ENCODE measurements at regions not wholly inside any gene's neighbourhood (a gene's known extent, or its start where the extent isn't known, plus 50 kb on each side); places are given as distances from the start of the nearest gene placed in this dataset.

DNA sequence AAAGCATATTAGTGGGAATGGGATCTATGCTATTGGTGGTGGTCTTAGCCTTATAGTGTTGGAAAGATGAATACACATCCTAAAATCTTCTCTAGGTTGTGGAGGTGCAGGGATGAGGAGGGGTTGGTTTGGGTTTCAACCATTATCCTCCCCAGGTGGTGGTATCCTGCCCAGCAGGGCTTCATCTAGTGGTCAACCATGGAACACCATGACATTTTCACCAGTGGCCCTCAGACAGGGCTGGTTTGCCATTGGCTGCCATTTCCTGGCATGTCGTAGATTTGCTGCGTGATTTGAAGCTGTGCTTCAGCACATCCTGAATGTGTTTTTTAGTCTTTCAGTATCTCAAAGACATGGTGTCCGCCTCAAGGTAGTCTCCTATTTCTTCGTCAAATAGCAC lies 391.2 kb upstream of the HNRNPA3 start:
- FAIRE-seq, result no peak

DNA sequence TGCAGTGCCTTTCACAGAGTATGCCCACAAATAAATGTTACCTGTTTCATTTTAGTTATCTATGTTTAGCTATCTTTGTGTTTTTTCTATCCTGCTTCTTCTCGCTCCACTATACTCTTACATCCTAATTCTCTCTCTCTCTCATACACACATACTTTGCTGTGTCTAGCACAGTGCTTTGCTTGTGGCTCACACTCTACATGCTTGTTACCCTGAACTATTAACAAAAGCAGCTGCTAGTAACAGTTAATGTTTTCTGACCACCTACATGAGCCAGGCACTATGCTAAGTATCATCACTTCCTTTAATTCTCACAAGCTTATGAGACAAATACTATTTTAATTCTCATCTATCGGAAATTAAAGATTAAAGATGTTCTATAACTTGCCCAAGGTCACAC lies 390.5 kb upstream of the HNRNPA3 start:
- no peak overlapping the region for H3K4me3 ChIP-seq (ENCODE audit: low read length in 3 of 3)
- no peaks in the 10 kb centered on the region for H3K36me3 ChIP-seq (ENCODE audit: control insufficient read depth in 2 of 3, insufficient read depth in 3 of 3, low read length in 3 of 3)
- no peak overlapping the region for H3K9ac ChIP-seq (ENCODE audit: low read length in 3 of 3)
- no peak overlapping the region for H3K27ac ChIP-seq (ENCODE audit: low read depth in 2 of 2, low read length in 2 of 2)
- DNase-seq, result no peak
- H3K9me3 ChIP-seq (ENCODE audit: control insufficient read depth in 2 of 3, insufficient read depth in 1 of 3, low read length in 3 of 3), result no peaks in the 10 kb centered on the region
- intact Hi-C loops (cut with DNase I), result no loop called here
- no peaks in the 10 kb centered on the region for H3K27me3 ChIP-seq (ENCODE audit: control insufficient read depth, insufficient read depth, low read length)
- TF ChIP-seq, protein P1, sequence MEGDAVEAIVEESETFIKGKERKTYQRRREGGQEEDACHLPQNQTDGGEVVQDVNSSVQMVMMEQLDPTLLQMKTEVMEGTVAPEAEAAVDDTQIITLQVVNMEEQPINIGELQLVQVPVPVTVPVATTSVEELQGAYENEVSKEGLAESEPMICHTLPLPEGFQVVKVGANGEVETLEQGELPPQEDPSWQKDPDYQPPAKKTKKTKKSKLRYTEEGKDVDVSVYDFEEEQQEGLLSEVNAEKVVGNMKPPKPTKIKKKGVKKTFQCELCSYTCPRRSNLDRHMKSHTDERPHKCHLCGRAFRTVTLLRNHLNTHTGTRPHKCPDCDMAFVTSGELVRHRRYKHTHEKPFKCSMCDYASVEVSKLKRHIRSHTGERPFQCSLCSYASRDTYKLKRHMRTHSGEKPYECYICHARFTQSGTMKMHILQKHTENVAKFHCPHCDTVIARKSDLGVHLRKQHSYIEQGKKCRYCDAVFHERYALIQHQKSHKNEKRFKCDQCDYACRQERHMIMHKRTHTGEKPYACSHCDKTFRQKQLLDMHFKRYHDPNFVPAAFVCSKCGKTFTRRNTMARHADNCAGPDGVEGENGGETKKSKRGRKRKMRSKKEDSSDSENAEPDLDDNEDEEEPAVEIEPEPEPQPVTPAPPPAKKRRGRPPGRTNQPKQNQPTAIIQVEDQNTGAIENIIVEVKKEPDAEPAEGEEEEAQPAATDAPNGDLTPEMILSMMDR (IDR thresholded peaks at IDR 0.05; ENCODE audit: borderline replicate concordance, extremely low read depth, insufficient read depth), result no peak
- no peak for FAIRE-seq
- peaks cover 0 to 3% (median 0%) of the 10 kb centered on the region in 3 donors for H3K4me1 ChIP-seq (ENCODE audit: control insufficient read depth in 2 of 3, insufficient read depth in 2 of 3, low read depth in 1 of 3, low read length in 3 of 3)

More for the DNA sequence above, 391.2 kb upstream of the HNRNPA3 start:
- TF ChIP-seq, protein P1 (IDR thresholded peaks at IDR 0.05; ENCODE audit: borderline replicate concordance, extremely low read depth, insufficient read depth), result no peak
- no peak overlapping the region for H3K9ac ChIP-seq (ENCODE audit: low read length in 3 of 3)
- intact Hi-C loops (cut with DNase I), result no loop called here
- peaks cover 0 to 3% (median 0%) of the 10 kb centered on the region in 3 donors for H3K4me1 ChIP-seq (ENCODE audit: control insufficient read depth in 2 of 3, insufficient read depth in 2 of 3, low read depth in 1 of 3, low read length in 3 of 3)
- DNase-seq, result no peak
- no peak overlapping the region for H3K4me3 ChIP-seq (ENCODE audit: low read length in 3 of 3)
- H3K36me3 ChIP-seq (ENCODE audit: control insufficient read depth in 2 of 3, insufficient read depth in 3 of 3, low read length in 3 of 3), result no peaks in the 10 kb centered on the region
- H3K27ac ChIP-seq (ENCODE audit: low read depth in 2 of 2, low read length in 2 of 2), result no peak overlapping the region
- H3K27me3 ChIP-seq (ENCODE audit: control insufficient read depth, insufficient read depth, low read length), result no peaks in the 10 kb centered on the region
- no peaks in the 10 kb centered on the region for H3K9me3 ChIP-seq (ENCODE audit: control insufficient read depth in 2 of 3, insufficient read depth in 1 of 3, low read length in 3 of 3)

DNA sequence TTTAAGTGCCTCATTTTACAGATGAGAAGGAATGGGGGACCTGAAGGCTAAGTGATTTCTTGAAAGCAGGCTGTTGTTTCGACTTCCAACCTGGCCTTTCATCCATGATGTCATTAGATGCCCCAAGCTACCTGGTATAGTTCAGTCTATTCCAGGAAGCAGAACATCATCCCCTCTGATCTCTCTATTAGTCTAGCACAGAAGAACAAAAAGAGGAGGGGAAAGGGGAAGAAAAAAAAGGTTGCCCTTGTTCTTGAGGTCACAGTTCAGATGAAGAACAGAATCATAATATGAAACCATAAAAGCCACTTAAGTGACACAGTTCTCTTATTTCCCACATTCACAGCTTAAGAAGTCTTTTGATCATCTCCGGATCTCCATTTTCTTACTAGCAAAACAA lies 386.2 kb upstream of the HNRNPA3 start:
- Histone ChIP-seq H3K27me3 (ENCODE audit: control insufficient read depth, insufficient read depth, low read length) (no peaks in the 10 kb centered on the region), H3K9ac (ENCODE audit: low read length in 3 of 3) (no peak overlapping the region), H3K4me3 (ENCODE audit: low read length in 3 of 3) (no peak overlapping the region), H3K9me3 (ENCODE audit: control insufficient read depth in 2 of 3, insufficient read depth in 1 of 3, low read length in 3 of 3) (no peaks in the 10 kb centered on the region), H3K4me1 (ENCODE audit: control insufficient read depth in 2 of 3, insufficient read depth in 2 of 3, low read depth in 1 of 3, low read length in 3 of 3) (peaks cover 0 to 4% (median 3%) of the 10 kb centered on the region in 3 donors), H3K27ac (ENCODE audit: low read depth in 2 of 2, low read length in 2 of 2) (no peak overlapping the region), H3K36me3 (ENCODE audit: control insufficient read depth in 2 of 3, insufficient read depth in 3 of 3, low read length in 3 of 3) (no peaks in the 10 kb centered on the region)
- DNase-seq (no peak), FAIRE-seq (no peak)
- TF ChIP-seq, protein P1 (IDR thresholded peaks at IDR 0.05; ENCODE audit: borderline replicate concordance, extremely low read depth, insufficient read depth), result no peak
- intact Hi-C loops (cut with DNase I), result no loop called here
